ENCODE measurements at regions not wholly inside any gene's neighbourhood (a gene's known extent, or its start where the extent isn't known, plus 50 kb on each side); places are given as distances from the start of the nearest gene placed in this dataset.

- DNase-seq, result no peak
These were observed 204.5 kb downstream of the TM2D1 start for GRCh38 chr1:61520401-61520800.

- no peak for DNase-seq
These were observed 205.3 kb downstream of the TM2D1 start for GRCh38 chr1:61519631-61520030.

- no peak for DNase-seq
These were observed 206.1 kb downstream of the TM2D1 start for GRCh38 chr1:61518670-61519400.

- no peak for DNase-seq
These were observed 207.6 kb downstream of the TM2D1 start for GRCh38 chr1:61517345-61517744.

- no peak for DNase-seq
These were observed 209.8 kb downstream of the TM2D1 start for GRCh38 chr1:61515096-61515495.
